Stomach (tissue), 4 donors: ENCODE measurements at regions not wholly inside any gene's neighbourhood (a gene's known extent, or its start where the extent isn't known, plus 50 kb on each side); places are given as distances from the start of the nearest gene placed in this dataset.

Experiments
- CTCF ChIP-seq, 7 experiments: fragments of 450-650 bp in 4 of 7; fragments of 200-600 bp in 3 of 7; sonication (generic) in 3 of 7; IDR thresholded peaks; one replicate each; pipeline ENCODE4 v1.5.1; 2016 to 2019; ENCODE audit warnings: antibody characterized with exemption in 7 of 7, control low read depth in 2 of 7, mild to moderate bottlenecking in 1 of 7
- POLR2A ChIP-seq, 4 donors: fragments of 450-650 bp; IDR thresholded peaks; one replicate each; pipeline ENCODE4 v1.6.1; 2016; ENCODE audit warnings: antibody characterized with exemption in 4 of 4, control low read depth in 2 of 4, mild to moderate bottlenecking in 1 of 4, moderate library complexity in 1 of 4

- TF ChIP-seq CTCF (IDR thresholded peaks at IDR 0.05), result no peak
- no peak for TF ChIP-seq POLR2A (IDR thresholded peaks at IDR 0.05)
Measured at GRCh38 chr3:81029861-81030260, 731.6 kb downstream of the GBE1 start.
